Embryonic facial prominence (tissue), 1 donor: ENCODE measurements at regions not wholly inside any gene's neighbourhood (a gene's known extent, or its start where the extent isn't known, plus 50 kb on each side); places are given as distances from the start of the nearest gene placed in this dataset.

Experiments used
- DNase-seq: peaks from one replicate; pipeline ENCODE4 v3.0.0-alpha.2; 2016; ENCODE audit errors: extremely low spot score

GRCh38 chr2:17069564-17069963 is 403.9 kb upstream of the CYRIA start:
- DNase-seq: no peak

- no peak for DNase-seq
Measured at GRCh38 chr2:17068021-17068420, 402.4 kb upstream of the CYRIA start.

- DNase-seq: no peak
Measured at GRCh38 chr2:17065536-17065935, 399.9 kb upstream of the CYRIA start.

GRCh38 chr2:17061028-17061427 is 395.4 kb upstream of the CYRIA start:
- no peak for DNase-seq

- no peak for DNase-seq
Measured at GRCh38 chr2:17059458-17059857, 393.8 kb upstream of the CYRIA start.

GRCh38 chr2:17058772-17059402 is 393.3 kb upstream of the CYRIA start:
- no peak for DNase-seq

- no peak for DNase-seq
Measured at GRCh38 chr2:17057109-17058017, 391.7 kb upstream of the CYRIA start.

- DNase-seq: no peak
Measured at GRCh38 chr2:17056236-17056635, 390.6 kb upstream of the CYRIA start.

- DNase-seq: no peak
Measured at GRCh38 chr2:17052001-17052400, 386.4 kb upstream of the CYRIA start.

GRCh38 chr2:17051538-17051937 is 385.9 kb upstream of the CYRIA start:
- no peak for DNase-seq

GRCh38 chr2:17043173-17043572 is 377.5 kb upstream of the CYRIA start:
- no peak for DNase-seq

GRCh38 chr2:17036361-17036760 is 370.7 kb upstream of the CYRIA start:
- no peak for DNase-seq

- DNase-seq: no peak
Measured at GRCh38 chr2:17035010-17035409, 369.4 kb upstream of the CYRIA start.

- no peak for DNase-seq
Measured at GRCh38 chr2:17030047-17030446, 364.4 kb upstream of the CYRIA start.

- no peak for DNase-seq
Measured at GRCh38 chr2:17012297-17012696, 346.7 kb upstream of the CYRIA start.

- DNase-seq: no peak
Measured at GRCh38 chr2:17010104-17010503, 344.5 kb upstream of the CYRIA start.

- no peak for DNase-seq
Measured at GRCh38 chr2:17000184-17000482, 334.5 kb upstream of the CYRIA start.

- no peak for DNase-seq
Measured at GRCh38 chr2:16999347-17000183, 333.9 kb upstream of the CYRIA start.

GRCh38 chr2:16978301-16978700 is 312.7 kb upstream of the CYRIA start:
- DNase-seq: no peak

GRCh38 chr2:16974688-16975087 is 309.1 kb upstream of the CYRIA start:
- no peak for DNase-seq

GRCh38 chr2:16973586-16974286 is 308.1 kb upstream of the CYRIA start:
- DNase-seq: no peak

- DNase-seq: no peak
Measured at GRCh38 chr2:16972276-16972675, 306.6 kb upstream of the CYRIA start.
